Suprapubic skin (tissue), 4 donors: ENCODE measurements at regions not wholly inside any gene's neighbourhood (a gene's known extent, or its start where the extent isn't known, plus 50 kb on each side); places are given as distances from the start of the nearest gene placed in this dataset.

Source experiments
- CTCF ChIP-seq, 2 donors: fragments of 200-600 bp in 1 of 2; fragments of 450-650 bp in 1 of 2; sonication (generic) in 1 of 2; IDR thresholded peaks; one replicate each; pipeline ENCODE4 v1.5.1; 2016 to 2019; ENCODE audit warnings: antibody characterized with exemption in 2 of 2, mild to moderate bottlenecking in 1 of 2, moderate library complexity in 1 of 2
- POLR2A ChIP-seq, 2 donors: fragments of 450-650 bp; IDR thresholded peaks; one replicate each; pipeline ENCODE4 v1.6.1; 2017; ENCODE audit warnings: antibody characterized with exemption in 2 of 2, mild to moderate bottlenecking in 2 of 2, moderate library complexity in 2 of 2
- POLR2AphosphoS5 ChIP-seq, 3 donors: sonication (generic); formaldehyde crosslinking; IDR thresholded peaks; one replicate each; pipeline ENCODE4 v1.6.1; 2017; ENCODE audit warnings: antibody characterized with exemption in 3 of 3

GRCh38 chr9:16282216-16282615, 588.3 kb downstream of the BNC2 start:
- TF ChIP-seq POLR2A (IDR thresholded peaks at IDR 0.05) (no peak), CTCF (IDR thresholded peaks at IDR 0.05) (no peak), POLR2AphosphoS5 (IDR thresholded peaks at IDR 0.05) (no peak)
